ENCODE measurements at regions not wholly inside any gene's neighbourhood (a gene's known extent, or its start where the extent isn't known, plus 50 kb on each side); places are given as distances from the start of the nearest gene placed in this dataset.

DNA sequence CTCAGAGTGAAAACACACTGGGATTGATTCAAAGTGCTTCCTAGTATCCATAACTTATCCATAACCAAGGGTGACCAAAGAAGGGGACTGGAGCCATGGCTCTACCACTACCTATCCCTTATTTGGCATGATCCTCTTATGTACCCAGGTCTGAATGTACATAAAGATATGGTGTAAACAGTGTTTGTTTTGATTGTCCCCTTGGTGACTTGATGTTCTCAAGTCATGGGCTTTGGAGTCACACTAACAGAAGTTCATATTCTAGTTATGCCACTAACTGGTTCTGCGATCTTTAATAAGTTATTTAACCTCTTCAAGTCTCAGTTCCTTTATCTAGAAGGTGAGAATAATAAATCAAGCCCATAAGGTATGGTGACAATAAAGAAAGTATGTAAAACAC is 283.4 kb upstream of the PTGER4 start:
- no peaks in the 10 kb centered on the region for H3K36me3 ChIP-seq (ENCODE audit: control insufficient read depth, insufficient read depth, low read length)

DNA sequence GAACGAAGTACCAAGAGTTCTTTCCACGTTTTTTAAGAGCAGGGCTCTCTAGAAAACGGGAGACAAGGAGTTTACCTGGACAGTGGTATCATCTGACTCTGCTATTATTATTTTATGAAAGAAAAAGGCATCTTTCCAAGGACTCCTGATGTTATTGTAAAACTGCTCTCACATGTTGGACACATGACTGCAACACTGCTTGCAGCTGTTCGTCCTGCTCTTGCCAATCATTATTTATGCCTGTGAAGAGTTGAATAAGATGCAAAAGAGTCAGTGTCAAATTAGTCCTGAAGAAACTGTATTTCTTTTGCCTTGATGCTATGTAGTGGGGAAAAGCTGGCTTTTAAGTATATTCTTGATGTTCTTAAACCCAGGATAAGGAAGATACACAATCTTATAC is 284.5 kb upstream of the PTGER4 start:
- Histone ChIP-seq H3K36me3 (ENCODE audit: control insufficient read depth, insufficient read depth, low read length) (no peaks in the 10 kb centered on the region), H3K4me1 (ENCODE audit: control insufficient read depth, extremely low read depth, insufficient read depth, low read length) (no peaks in the 10 kb centered on the region)
- no peak for TF ChIP-seq EZH2 (IDR thresholded peaks at IDR 0.05; ENCODE audit: low read length, missing control alignments)
- TF ChIP-seq, protein P1, sequence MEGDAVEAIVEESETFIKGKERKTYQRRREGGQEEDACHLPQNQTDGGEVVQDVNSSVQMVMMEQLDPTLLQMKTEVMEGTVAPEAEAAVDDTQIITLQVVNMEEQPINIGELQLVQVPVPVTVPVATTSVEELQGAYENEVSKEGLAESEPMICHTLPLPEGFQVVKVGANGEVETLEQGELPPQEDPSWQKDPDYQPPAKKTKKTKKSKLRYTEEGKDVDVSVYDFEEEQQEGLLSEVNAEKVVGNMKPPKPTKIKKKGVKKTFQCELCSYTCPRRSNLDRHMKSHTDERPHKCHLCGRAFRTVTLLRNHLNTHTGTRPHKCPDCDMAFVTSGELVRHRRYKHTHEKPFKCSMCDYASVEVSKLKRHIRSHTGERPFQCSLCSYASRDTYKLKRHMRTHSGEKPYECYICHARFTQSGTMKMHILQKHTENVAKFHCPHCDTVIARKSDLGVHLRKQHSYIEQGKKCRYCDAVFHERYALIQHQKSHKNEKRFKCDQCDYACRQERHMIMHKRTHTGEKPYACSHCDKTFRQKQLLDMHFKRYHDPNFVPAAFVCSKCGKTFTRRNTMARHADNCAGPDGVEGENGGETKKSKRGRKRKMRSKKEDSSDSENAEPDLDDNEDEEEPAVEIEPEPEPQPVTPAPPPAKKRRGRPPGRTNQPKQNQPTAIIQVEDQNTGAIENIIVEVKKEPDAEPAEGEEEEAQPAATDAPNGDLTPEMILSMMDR (conservative IDR thresholded peaks at IDR 0.05 in 1 of 2, IDR thresholded peaks at IDR 0.05 in 1 of 2; ENCODE audit: low read depth in 1 of 2, low read length in 2 of 2), result no peak

More for the DNA sequence above, 283.4 kb upstream of the PTGER4 start:
- no peak overlapping the region for H3K27ac ChIP-seq (ENCODE audit: insufficient read depth, low read length)
- no peak overlapping the region for H3K4me3 ChIP-seq (replicated peaks in 1 of 4; ENCODE audit: control extremely low read depth in 1 of 4, insufficient read depth in 1 of 4, low read depth in 3 of 4, low read length in 4 of 4)
- no peak overlapping the region for H3K4me2 ChIP-seq (ENCODE audit: extremely low read depth, insufficient read depth, low read length)
- no peaks in the 10 kb centered on the region for H3K79me2 ChIP-seq (ENCODE audit: control insufficient read depth, insufficient read depth, low read length)
- no peaks in the 10 kb centered on the region for H4K20me1 ChIP-seq (ENCODE audit: control insufficient read depth, extremely low read depth, insufficient read depth, low read length)
- TF ChIP-seq, protein P1 (conservative IDR thresholded peaks at IDR 0.05 in 1 of 2, IDR thresholded peaks at IDR 0.05 in 1 of 2; ENCODE audit: low read depth in 1 of 2, low read length in 2 of 2), result no peak
- no peak for TF ChIP-seq EZH2 (IDR thresholded peaks at IDR 0.05; ENCODE audit: low read length, missing control alignments)
- no peak for DNase-seq (ENCODE audit: low read depth in 2 of 2)
- no peak overlapping the region for H3K9ac ChIP-seq (ENCODE audit: insufficient read depth, low read length)
- no peaks in the 10 kb centered on the region for H3K4me1 ChIP-seq (ENCODE audit: control insufficient read depth, extremely low read depth, insufficient read depth, low read length)
- H3K27me3 ChIP-seq (ENCODE audit: control insufficient read depth, insufficient read depth, low read length), result no peaks in the 10 kb centered on the region
- H3K9me3 ChIP-seq (ENCODE audit: control insufficient read depth, insufficient read depth, low read depth, low read length), result no peaks in the 10 kb centered on the region
- H2AFZ ChIP-seq (ENCODE audit: low read length), result no peak overlapping the region

DNA sequence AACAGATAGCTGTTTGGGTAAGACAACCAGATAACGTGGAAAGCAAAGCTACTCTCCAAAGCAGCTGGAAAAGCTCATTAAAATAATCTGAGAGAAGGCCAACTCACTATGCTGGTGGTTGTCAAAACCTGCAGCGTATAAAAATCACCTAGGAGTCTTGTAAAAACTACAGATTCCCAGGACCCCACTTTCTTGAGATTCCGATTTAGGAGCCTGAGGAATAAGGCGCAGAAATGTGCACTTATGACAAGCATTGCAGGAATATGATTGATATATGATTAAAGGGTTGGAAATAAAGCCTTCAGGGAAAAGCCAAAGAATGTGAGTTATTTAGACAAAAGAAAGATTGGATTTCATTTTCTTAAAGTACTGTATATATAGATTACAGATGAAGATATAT is 285.0 kb upstream of the PTGER4 start:
- no peaks in the 10 kb centered on the region for H3K9me3 ChIP-seq (ENCODE audit: control insufficient read depth, insufficient read depth, low read depth, low read length)
- H3K27me3 ChIP-seq (ENCODE audit: control insufficient read depth, insufficient read depth, low read length), result no peaks in the 10 kb centered on the region
- no peaks in the 10 kb centered on the region for H3K79me2 ChIP-seq (ENCODE audit: control insufficient read depth, insufficient read depth, low read length)

More for the DNA sequence above, 284.5 kb upstream of the PTGER4 start:
- DNase-seq (ENCODE audit: low read depth in 2 of 2), result no peak
- H4K20me1 ChIP-seq (ENCODE audit: control insufficient read depth, extremely low read depth, insufficient read depth, low read length), result no peaks in the 10 kb centered on the region
- H2AFZ ChIP-seq (ENCODE audit: low read length), result no peak overlapping the region
- H3K9ac ChIP-seq (ENCODE audit: insufficient read depth, low read length), result no peak overlapping the region
- H3K9me3 ChIP-seq (ENCODE audit: control insufficient read depth, insufficient read depth, low read depth, low read length), result no peaks in the 10 kb centered on the region
- H3K27me3 ChIP-seq (ENCODE audit: control insufficient read depth, insufficient read depth, low read length), result no peaks in the 10 kb centered on the region
- H3K4me3 ChIP-seq (replicated peaks in 1 of 4; ENCODE audit: control extremely low read depth in 1 of 4, insufficient read depth in 1 of 4, low read depth in 3 of 4, low read length in 4 of 4), result no peak overlapping the region
- no peak overlapping the region for H3K4me2 ChIP-seq (ENCODE audit: extremely low read depth, insufficient read depth, low read length)
- H3K79me2 ChIP-seq (ENCODE audit: control insufficient read depth, insufficient read depth, low read length), result no peaks in the 10 kb centered on the region
- no peak overlapping the region for H3K27ac ChIP-seq (ENCODE audit: insufficient read depth, low read length)

More for the DNA sequence above, 285.0 kb upstream of the PTGER4 start:
- no peak for DNase-seq (ENCODE audit: low read depth in 2 of 2)
- H2AFZ ChIP-seq (ENCODE audit: low read length), result no peak overlapping the region
- H3K4me2 ChIP-seq (ENCODE audit: extremely low read depth, insufficient read depth, low read length), result no peak overlapping the region
- no peak overlapping the region for H3K9ac ChIP-seq (ENCODE audit: insufficient read depth, low read length)
- H3K4me3 ChIP-seq (replicated peaks in 1 of 4; ENCODE audit: control extremely low read depth in 1 of 4, insufficient read depth in 1 of 4, low read depth in 3 of 4, low read length in 4 of 4), result no peak overlapping the region
- H3K4me1 ChIP-seq (ENCODE audit: control insufficient read depth, extremely low read depth, insufficient read depth, low read length), result no peaks in the 10 kb centered on the region
- TF ChIP-seq, protein P1 (conservative IDR thresholded peaks at IDR 0.05 in 1 of 2, IDR thresholded peaks at IDR 0.05 in 1 of 2; ENCODE audit: low read depth in 1 of 2, low read length in 2 of 2), result no peak
- TF ChIP-seq EZH2 (IDR thresholded peaks at IDR 0.05; ENCODE audit: low read length, missing control alignments), result no peak
- H3K27ac ChIP-seq (ENCODE audit: insufficient read depth, low read length), result no peak overlapping the region
- no peaks in the 10 kb centered on the region for H4K20me1 ChIP-seq (ENCODE audit: control insufficient read depth, extremely low read depth, insufficient read depth, low read length)
- H3K36me3 ChIP-seq (ENCODE audit: control insufficient read depth, insufficient read depth, low read length), result no peaks in the 10 kb centered on the region

All from fibroblast of lung (primary cell).